Stimulated activated CD4-positive, alpha-beta T cell treated with anti-CD3 and anti-CD28 coated beads, Interleukin-2, amount 100 ng/mL, for 4 hours (primary cell): ENCODE measurements at regions not wholly inside any gene's neighbourhood (a gene's known extent, or its start where the extent isn't known, plus 50 kb on each side); places are given as distances from the start of the nearest gene placed in this dataset.
"Not testable (repeated sequence)": the region's sequence is repeated elsewhere in the genome, so short reads cannot be mapped to it uniquely, and the experiment has no call there.

Experiments used
- DNase-seq: peaks from one replicate; pipeline ENCODE4 v3.0.0-alpha.2; 2020; ENCODE audit warnings: low read depth

DNA sequence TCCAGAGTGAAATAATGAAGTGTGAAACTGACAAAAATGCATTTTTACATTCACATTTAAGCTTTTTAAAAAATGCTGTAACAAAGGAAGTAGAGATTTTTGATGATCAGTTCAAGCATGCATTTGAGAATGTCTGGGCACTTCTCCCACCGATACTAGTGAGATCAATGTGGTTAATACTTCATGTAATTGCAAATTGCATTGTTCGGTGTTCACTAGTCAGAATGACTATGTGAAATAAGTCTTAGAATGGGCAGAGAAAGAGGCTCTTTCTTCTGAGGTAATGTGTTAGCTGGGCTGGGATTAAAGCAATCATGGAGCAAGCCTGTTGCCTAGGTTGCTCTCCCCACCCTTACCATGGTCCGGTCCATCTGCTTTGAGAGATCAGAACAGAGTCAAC, 587.0 kb upstream of the GRM7 start:
- DNase-seq, result no peak

DNA sequence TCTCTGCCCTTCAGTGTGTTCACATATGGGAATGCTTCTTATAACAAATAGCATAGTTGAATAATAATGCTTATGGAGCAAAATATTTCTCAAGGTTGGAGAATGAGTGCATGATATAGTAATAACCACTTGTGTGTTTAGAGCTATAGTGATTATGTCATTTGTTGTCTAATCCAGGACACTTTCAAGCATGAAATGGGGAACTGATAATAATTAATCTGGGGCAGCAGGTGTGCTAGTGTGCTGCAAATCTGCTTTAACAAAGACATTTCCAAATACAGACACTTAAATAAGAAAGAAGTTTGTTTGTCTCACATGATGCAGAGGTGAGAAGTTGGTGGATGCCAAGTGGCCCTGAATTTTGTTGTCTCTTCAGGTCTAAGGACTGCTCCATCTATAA, 579.3 kb upstream of the GRM7 start:
- no peak for DNase-seq

- no peak for DNase-seq
These were observed 578.0 kb upstream of the GRM7 start for GRCh38 chr3:6282918-6283317.

- DNase-seq, result no peak
These were observed 573.6 kb upstream of the GRM7 start for GRCh38 chr3:6287088-6287875.

DNA sequence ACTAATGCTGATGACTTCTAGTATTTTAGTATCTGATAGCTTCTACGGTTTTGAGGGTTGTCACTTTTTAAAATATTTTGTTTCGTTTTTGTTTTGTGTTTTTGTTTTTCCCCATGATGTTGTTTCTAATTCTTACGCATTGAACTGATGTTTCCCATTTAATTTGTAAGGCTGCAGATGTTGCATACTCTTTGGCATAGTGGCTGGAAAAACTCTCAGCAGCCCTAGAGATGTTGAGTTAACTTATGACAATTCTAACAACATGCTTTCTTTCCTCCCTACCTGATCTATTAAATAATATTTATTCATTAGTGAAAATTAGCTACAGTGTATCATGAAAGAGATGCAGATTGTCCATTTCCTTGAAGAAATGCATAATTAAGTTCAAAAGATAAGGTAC, 559.3 kb upstream of the GRM7 start:
- no peak for DNase-seq

- DNase-seq, result no peak
These were observed 545.0 kb upstream of the GRM7 start for GRCh38 chr3:6315906-6316305.

- DNase-seq, result no peak
These were observed 538.9 kb upstream of the GRM7 start for GRCh38 chr3:6321999-6322398.

DNA sequence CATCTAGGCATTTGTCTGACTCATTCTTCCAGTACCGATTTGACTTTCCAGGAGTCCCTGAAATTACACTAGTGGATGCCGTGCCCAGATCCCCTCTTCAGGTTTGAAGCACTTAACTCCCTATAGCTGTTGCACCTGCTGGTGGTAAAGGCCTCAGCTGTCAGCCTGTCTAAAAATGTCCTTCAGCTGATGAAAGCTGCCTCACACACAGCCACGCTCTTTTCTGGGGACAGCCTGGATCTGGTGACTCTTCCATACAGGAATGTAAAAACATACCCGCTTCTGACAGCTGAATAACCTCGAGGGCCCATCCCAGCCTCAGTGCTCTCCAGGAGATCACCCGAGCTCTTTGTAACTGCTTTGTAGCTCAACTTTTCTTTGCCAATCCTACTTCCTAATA, 534.1 kb upstream of the GRM7 start:
- no peak for DNase-seq

DNA sequence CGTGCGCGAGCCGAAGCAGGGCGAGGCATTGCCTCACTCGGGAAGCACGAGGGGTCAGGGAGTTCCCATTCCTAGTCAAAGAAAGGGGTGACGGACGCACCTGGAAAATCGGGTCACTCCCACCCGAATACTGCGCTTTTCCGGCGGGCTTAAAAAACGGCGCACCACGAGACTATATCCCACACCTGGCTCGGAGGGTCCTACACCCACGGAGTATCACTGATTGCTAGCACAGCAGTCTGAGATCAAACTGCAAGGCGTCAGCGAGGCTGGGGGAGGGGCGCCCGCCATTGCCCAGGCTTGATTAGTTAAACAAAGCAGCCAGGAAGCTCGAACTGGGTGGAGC, 520.0 kb upstream of the GRM7 start:
- DNase-seq, result not testable (repeated sequence)

DNA sequence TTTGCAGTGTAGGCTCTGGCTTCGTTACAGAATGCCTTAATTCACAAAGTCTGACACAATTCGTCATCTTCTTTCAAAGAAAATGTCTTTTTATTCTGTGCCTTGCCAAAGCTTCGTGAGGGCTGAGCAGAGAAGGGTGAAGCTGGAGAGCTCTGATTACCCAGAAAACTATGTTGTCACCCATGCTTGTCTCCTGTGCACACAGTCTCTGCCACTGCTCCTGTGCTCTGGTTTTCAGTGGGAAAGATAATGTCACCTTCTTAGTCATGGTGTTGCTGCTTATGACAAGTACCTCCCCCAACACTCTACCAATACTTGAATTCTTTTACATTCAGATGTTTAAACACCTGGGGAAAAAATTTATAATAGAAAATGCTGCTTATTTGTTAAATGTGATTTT, 509.2 kb upstream of the GRM7 start:
- no peak for DNase-seq

DNA sequence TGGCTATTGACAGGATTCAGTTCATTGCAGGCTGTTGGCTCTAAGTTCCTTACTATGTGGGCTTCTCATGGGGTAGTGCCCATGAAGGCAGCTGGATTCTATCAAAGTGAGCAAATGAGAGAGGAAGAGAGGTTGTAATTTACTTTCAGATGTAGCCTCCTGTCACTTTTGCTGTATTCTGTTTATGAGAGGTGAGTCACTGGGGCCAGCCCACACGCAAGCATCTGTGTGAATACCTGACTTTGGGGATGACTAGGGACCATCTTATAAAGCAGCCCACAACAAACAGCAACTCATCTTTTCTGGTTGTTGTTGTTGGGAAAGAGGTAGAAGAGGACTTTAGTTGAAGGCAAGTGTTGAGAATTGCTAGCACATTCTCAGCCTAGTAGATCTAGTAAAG, 506.3 kb upstream of the GRM7 start:
- no peak for DNase-seq

GRCh38 chr3:6362406-6362805, 498.5 kb upstream of the GRM7 start:
- DNase-seq, result no peak

GRCh38 chr3:6367171-6367570, 493.7 kb upstream of the GRM7 start:
- DNase-seq, result no peak

- DNase-seq, result no peak
These were observed 468.8 kb upstream of the GRM7 start for GRCh38 chr3:6392123-6392522.

DNA sequence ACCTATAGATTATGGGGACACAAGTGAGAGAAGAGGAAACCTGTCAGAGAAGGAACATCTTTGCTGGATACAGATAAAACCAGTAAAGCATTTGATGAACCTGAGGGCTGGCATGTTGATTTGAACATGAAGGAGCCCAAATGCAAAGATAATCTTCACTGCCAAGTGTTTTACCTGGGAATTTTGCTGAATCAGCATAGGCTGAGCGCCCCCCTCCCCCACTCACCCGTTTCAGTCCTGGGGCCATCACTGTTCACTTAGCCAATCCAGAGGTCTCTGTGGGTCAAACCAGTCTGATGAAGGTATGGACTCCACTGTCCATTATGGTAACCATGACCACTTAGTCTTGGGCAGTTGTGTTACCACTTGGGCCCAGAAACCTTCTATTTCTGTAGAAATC, 466.0 kb upstream of the GRM7 start:
- DNase-seq, result no peak

- DNase-seq, result no peak
These were observed 464.3 kb upstream of the GRM7 start for GRCh38 chr3:6396631-6397030.

- DNase-seq, result not testable (repeated sequence)
These were observed 458.2 kb upstream of the GRM7 start for GRCh38 chr3:6402666-6403065.

DNA sequence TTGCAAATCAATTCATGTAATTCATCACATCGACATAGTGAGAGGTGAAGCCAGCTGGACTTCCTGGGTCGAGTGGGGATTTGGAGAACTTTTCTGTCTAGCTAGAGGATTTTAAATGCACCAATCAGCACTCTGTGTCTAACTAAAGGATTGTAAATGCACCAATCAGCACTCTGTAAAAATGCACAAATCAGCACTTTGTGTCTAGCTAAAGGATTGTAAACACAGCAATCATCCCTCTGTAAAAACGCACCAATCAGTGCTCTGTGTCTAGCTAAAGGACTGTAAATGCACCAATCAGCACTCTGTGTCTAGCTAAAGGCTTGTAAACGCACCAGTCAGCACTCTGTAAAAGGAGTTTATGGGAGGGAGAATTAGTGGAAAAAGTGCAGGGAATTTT, 454.0 kb upstream of the GRM7 start:
- DNase-seq, result not testable (repeated sequence)

- DNase-seq, result no peak
These were observed 444.8 kb upstream of the GRM7 start for GRCh38 chr3:6416049-6416661.

- DNase-seq, result no peak
These were observed 443.7 kb upstream of the GRM7 start for GRCh38 chr3:6417174-6417573.

DNA sequence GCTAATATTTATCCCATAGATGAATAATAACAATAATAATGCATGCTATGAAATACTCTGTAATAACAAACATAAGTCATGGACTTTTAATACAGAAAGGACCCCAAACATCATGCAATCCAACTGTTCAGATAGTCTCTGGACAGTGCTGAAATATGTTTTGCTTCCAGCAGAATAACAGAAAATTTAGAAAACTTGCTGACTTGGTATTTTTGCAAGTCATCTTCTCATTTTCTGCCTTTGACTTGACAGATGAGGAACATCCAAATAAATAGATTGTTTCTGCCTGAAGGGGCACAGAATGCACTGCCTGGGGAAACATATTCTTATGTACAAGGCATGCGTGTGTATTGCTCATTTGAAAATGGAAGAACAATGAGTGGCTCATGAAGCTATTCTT, 442.4 kb upstream of the GRM7 start:
- no peak for DNase-seq

DNA sequence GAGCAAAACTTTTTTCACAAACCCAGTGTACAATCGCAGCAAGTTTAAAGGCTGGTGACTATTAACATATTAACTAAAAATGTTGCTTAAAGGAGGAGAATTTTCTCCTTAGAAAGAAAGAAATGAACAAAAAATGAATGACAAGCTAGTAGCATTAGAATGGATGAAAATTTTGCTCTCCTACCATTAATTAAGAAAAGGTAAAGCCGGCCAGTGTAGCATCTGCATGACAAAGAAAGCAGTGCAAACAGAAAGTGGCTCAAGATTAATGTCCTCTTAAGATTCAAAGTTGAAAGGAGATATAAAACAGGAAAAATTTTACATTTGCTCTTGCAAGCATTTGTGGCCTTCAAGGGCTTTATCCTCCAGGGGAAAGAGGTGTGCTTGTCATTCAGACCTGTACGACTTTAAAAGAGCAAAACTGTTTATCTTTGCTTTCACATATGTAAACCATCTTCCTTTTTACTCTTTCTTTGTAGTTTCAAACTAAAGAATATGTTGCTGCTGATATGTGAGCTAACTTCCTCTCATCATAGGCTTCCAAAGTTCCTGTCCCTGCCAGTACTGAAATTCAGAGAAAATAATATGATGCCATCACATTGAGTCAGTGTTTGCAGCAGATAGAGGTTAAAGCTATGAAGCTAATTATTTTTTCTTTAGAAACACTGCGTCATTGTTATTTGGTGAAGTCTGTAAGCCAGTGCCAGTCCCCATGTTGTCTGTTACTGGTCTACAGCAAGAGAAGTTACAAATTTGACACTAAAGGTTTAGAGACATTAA, 439.1 kb upstream of the GRM7 start:
- no peak for DNase-seq

DNA sequence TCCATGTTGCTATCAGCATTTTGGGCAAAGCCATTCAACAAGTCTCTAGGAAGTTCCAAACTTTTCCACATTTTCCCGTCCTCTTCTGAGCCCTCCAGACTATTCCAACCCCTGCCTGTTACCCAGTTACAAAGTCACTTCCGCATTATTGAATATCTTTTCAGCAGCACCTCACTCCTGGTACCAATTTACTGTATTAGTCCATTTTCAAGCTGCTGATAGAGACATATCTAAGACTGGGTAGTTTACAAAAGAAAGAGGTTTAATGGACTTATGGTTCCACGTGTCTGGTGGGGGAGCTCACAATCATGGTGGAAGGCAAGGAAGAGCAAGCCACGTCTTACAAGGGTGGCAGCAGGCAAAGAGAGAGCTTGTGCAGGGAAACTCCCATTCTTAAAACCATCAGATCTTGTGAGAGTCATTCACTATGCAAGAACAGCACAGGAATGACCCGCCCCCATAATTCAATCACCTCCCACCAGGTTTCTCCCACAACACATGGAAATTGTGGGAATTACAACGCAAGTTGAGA, 435.6 kb upstream of the GRM7 start:
- DNase-seq, result no peak
